Epidermal melanocyte (primary cell): ENCODE measurements at regions not wholly inside any gene's neighbourhood (a gene's known extent, or its start where the extent isn't known, plus 50 kb on each side); places are given as distances from the start of the nearest gene placed in this dataset.
"Not testable (repeated sequence)": the region's sequence is repeated elsewhere in the genome, so short reads cannot be mapped to it uniquely, and the experiment has no call there.

ENCODE experiments used
- DNase-seq: peaks from one replicate; pipeline ENCODE4 v3.0.0; 2011; ENCODE audit warnings: low spot score; ENCODE audit not compliant: insufficient read length

- no peak for DNase-seq
These were observed 75.1 kb upstream of the AFDN start for GRCh38 chr6:167751579-167752115.

GRCh38 chr6:167753281-167753680 is 73.4 kb upstream of the AFDN start:
- DNase-seq = not testable (repeated sequence)

- DNase-seq = no peak
These were observed 72.0 kb upstream of the AFDN start for GRCh38 chr6:167754691-167755090.

- no peak for DNase-seq
These were observed 71.2 kb upstream of the AFDN start for GRCh38 chr6:167755461-167755860.

GRCh38 chr6:167756597-167756996 is 70.1 kb upstream of the AFDN start:
- DNase-seq = no peak

- no peak for DNase-seq
These were observed 69.5 kb upstream of the AFDN start for GRCh38 chr6:167757249-167757648.

- DNase-seq = no peak
These were observed 68.9 kb upstream of the AFDN start for GRCh38 chr6:167757821-167758220.

GRCh38 chr6:167758309-167759023 is 68.2 kb upstream of the AFDN start:
- no peak for DNase-seq

- no peak for DNase-seq
These were observed 67.5 kb upstream of the AFDN start for GRCh38 chr6:167759206-167759605.

GRCh38 chr6:167759912-167760311 is 66.8 kb upstream of the AFDN start:
- no peak for DNase-seq

- DNase-seq = peak; percentile 81
These were observed 65.5 kb upstream of the AFDN start for GRCh38 chr6:167760979-167761793.

- no peak for DNase-seq
These were observed 64.9 kb upstream of the AFDN start for GRCh38 chr6:167761794-167762258.

- DNase-seq = peak; percentile 62
These were observed 64.3 kb upstream of the AFDN start for GRCh38 chr6:167762259-167762962.

GRCh38 chr6:167763056-167763944 is 63.4 kb upstream of the AFDN start:
- DNase-seq = no peak

- no peak for DNase-seq
These were observed 62.5 kb upstream of the AFDN start for GRCh38 chr6:167764215-167764614.

- DNase-seq = no peak
These were observed 61.8 kb upstream of the AFDN start for GRCh38 chr6:167764713-167765479.

- DNase-seq = no peak
These were observed 59.6 kb upstream of the AFDN start for GRCh38 chr6:167766986-167767714.

- DNase-seq = no peak
These were observed 59.0 kb upstream of the AFDN start for GRCh38 chr6:167767715-167768107.

GRCh38 chr6:167768471-167769215 is 58.1 kb upstream of the AFDN start:
- DNase-seq = no peak
